ENCODE measurements at regions not wholly inside any gene's neighbourhood (a gene's known extent, or its start where the extent isn't known, plus 50 kb on each side); places are given as distances from the start of the nearest gene placed in this dataset.

DNA sequence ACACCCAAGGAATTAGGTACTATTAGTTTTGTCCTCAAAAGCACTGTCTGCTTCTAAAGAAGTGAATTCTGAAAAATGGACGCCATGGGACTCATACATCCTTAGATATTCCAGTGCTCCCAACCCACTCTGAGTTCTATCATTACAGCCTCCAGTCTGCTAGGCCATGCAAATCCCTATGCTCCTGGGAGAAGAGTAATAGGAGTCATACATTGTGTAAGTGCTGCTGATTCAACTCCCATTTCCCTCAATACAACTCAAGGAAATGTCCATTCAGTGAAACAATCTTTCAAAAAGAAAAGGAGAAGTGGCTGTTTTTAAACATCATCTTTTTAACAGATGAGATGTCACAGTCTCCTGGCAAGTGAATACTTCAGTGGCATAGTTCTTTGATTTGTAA lies 590.2 kb upstream of the LRRC4C start:
- DNase-seq (ENCODE audit: low spot score): no peak
- CTCF ChIA-PET (ENCODE audit: low intra/inter-chr PET ratio, low total read pairs): no interaction called here
- Histone ChIP-seq H3K27me3 (ENCODE audit: control insufficient read depth in 1 of 2, insufficient read depth in 2 of 2, low read length in 2 of 2) (no peaks in the 10 kb centered on the region), H4K20me1 (ENCODE audit: insufficient read depth, low read length) (no peaks in the 10 kb centered on the region), H3K9ac (ENCODE audit: insufficient read depth, low read depth, low read length) (no peak overlapping the region), H3K4me1 (ENCODE audit: insufficient read depth, low read length) (no peaks in the 10 kb centered on the region), H3K27ac (ENCODE audit: extremely low read length, insufficient read depth, low read length) (no peak overlapping the region), H3K4me2 (ENCODE audit: low read depth, low read length) (no peak overlapping the region), H3K36me3 (replicated peaks in 1 of 2; ENCODE audit: control insufficient read depth in 1 of 2, insufficient read depth in 2 of 2, low read length in 2 of 2) (no peaks in the 10 kb centered on the region), H3K4me3 (replicated peaks in 1 of 3; ENCODE audit: insufficient read depth in 1 of 3, low read depth in 2 of 3, low read length in 3 of 3) (no peak overlapping the region), H3K9me3 (ENCODE audit: low read length) (peaks cover 87% of the 10 kb centered on the region), H2AFZ (ENCODE audit: low read length) (no peak overlapping the region), H3K79me2 (ENCODE audit: insufficient read depth, low read length) (no peaks in the 10 kb centered on the region)
- ATAC-seq: no peak
- in situ Hi-C loops (cut with HindIII; ENCODE audit: extremely low pct_ligation_motif_present, low pct_unique_long_range_greater_than_20kb) (no loop called here), intact Hi-C loops (cut with micrococcal nuclease; ENCODE audit: unreplicated experiment) (no loop called here)
- FAIRE-seq: no peak
- WGBS (ENCODE audit: low lambda C conversion rate): 0% methylated on average over 1 of the region's 1 CpG
- BruUV-seq (replicated peaks): no TSS peak
- no peak for TF ChIP-seq ZNF878 (CRISPR knock-in tag; IDR thresholded peaks at IDR 0.05)
- TF ChIP-seq GZF1 (CRISPR knock-in tag; IDR thresholded peaks at IDR 0.05): no peak
- TF ChIP-seq ZNF264 (CRISPR knock-in tag; IDR thresholded peaks at IDR 0.05): no peak
- no peak for TF ChIP-seq ZNF556 (CRISPR knock-in tag; IDR thresholded peaks at IDR 0.05; ENCODE audit: borderline replicate concordance)
- no peak for TF ChIP-seq ZNF296 (CRISPR knock-in tag; conservative IDR thresholded peaks at IDR 0.05)
- no peak for TF ChIP-seq FOXO1 (CRISPR knock-in tag; IDR thresholded peaks at IDR 0.05)
- POLR2A ChIA-PET: no interaction called here

DNA sequence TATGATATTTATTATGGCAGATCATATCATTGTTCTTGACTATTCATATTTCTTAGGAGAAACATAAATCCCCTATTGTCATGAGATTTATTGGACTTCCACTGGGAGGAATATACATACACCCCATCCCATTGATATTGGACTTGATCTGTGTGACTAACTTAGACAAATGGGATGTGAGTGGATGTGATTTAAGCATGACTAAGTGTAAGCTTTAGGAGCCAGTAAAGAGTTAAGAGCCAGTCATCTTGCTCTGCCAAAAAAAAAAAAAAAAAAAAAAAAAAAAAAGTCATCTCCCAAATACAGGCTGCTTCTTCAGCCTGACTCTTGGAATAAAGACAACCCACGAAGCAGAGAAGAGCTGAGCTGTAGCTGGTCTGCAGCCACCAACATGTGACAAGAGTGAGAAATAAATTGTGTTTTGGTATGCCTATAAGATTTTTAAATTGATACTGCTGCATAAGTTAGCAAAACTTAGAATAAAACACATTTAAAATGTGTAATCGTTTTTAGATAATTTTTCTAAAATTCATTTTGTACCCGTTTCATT lies 595.0 kb upstream of the LRRC4C start:
- FAIRE-seq: no peak
- TF ChIP-seq, protein P1, sequence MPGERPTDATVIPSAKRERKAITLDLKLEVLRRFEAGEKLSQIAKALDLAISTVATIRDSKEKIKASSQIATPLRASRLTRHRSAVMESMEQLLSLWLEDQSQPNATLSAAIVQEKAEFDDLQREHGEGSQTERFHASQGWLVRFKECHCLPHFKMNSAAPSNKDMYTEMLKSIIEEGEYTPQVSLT (CRISPR knock-in tag; IDR thresholded peaks at IDR 0.05; ENCODE audit: borderline replicate concordance, low read depth): no peak
- TF ChIP-seq SOX13 (IDR thresholded peaks at IDR 0.05): no peak
- no peak for TF ChIP-seq SOX13 (CRISPR knock-in tag; conservative IDR thresholded peaks at IDR 0.05 in 1 of 2, IDR thresholded peaks at IDR 0.05 in 1 of 2)
- TF ChIP-seq ARID2 (CRISPR knock-in tag; IDR thresholded peaks at IDR 0.05; ENCODE audit: borderline replicate concordance): no peak
- TF ChIP-seq PCBP1 (IDR thresholded peaks at IDR 0.05; ENCODE audit: borderline replicate concordance, low read depth, low read length): no peak
- TF ChIP-seq ZNF616 (CRISPR knock-in tag; IDR thresholded peaks at IDR 0.05; ENCODE audit: low read depth): no peak
- no peak for TF ChIP-seq MXD4 (CRISPR knock-in tag; IDR thresholded peaks at IDR 0.05)
- no peak for TF ChIP-seq ZNF33B (CRISPR knock-in tag; IDR thresholded peaks at IDR 0.05)
- TF ChIP-seq ZNF746 (CRISPR knock-in tag; IDR thresholded peaks at IDR 0.05): no peak
- TF ChIP-seq ZNF282 (IDR thresholded peaks at IDR 0.05; ENCODE audit: partially characterized antibody): no peak
- TF ChIP-seq ZNF225 (CRISPR knock-in tag; IDR thresholded peaks at IDR 0.05): no peak
- no peak for TF ChIP-seq PRDM10 (CRISPR knock-in tag; IDR thresholded peaks at IDR 0.05; ENCODE audit: low read depth)

More for the DNA sequence above, 595.0 kb upstream of the LRRC4C start:
- no peak for DNase-seq (ENCODE audit: low spot score)
- Histone ChIP-seq H3K9ac (ENCODE audit: insufficient read depth, low read depth, low read length) (no peak overlapping the region), H3K27ac (ENCODE audit: extremely low read length, insufficient read depth, low read length) (no peak overlapping the region), H3K4me2 (ENCODE audit: low read depth, low read length) (no peak overlapping the region), H2AFZ (ENCODE audit: low read length) (no peak overlapping the region), H3K4me1 (ENCODE audit: insufficient read depth, low read length) (no peaks in the 10 kb centered on the region), H3K9me3 (ENCODE audit: low read length) (peaks cover 61% of the 10 kb centered on the region), H3K79me2 (ENCODE audit: insufficient read depth, low read length) (no peaks in the 10 kb centered on the region), H3K36me3 (replicated peaks in 1 of 2; ENCODE audit: control insufficient read depth in 1 of 2, insufficient read depth in 2 of 2, low read length in 2 of 2) (no peaks in the 10 kb centered on the region), H3K27me3 (ENCODE audit: control insufficient read depth in 1 of 2, insufficient read depth in 2 of 2, low read length in 2 of 2) (no peaks in the 10 kb centered on the region), H4K20me1 (ENCODE audit: insufficient read depth, low read length) (no peaks in the 10 kb centered on the region), H3K4me3 (replicated peaks in 1 of 3; ENCODE audit: insufficient read depth in 1 of 3, low read depth in 2 of 3, low read length in 3 of 3) (no peak overlapping the region)
- BruUV-seq (replicated peaks): no TSS peak
- in situ Hi-C loops (cut with HindIII; ENCODE audit: extremely low pct_ligation_motif_present, low pct_unique_long_range_greater_than_20kb): no loop called here
- intact Hi-C loops (cut with micrococcal nuclease; ENCODE audit: unreplicated experiment): no loop called here
- ATAC-seq: no peak
- CTCF ChIA-PET (ENCODE audit: low intra/inter-chr PET ratio, low total read pairs): no interaction called here
- WGBS (ENCODE audit: low lambda C conversion rate): 1% methylated on average over 3 of the region's 3 CpGs
- POLR2A ChIA-PET: no interaction called here
